ENCODE measurements at regions not wholly inside any gene's neighbourhood (a gene's known extent, or its start where the extent isn't known, plus 50 kb on each side); places are given as distances from the start of the nearest gene placed in this dataset.

DNA sequence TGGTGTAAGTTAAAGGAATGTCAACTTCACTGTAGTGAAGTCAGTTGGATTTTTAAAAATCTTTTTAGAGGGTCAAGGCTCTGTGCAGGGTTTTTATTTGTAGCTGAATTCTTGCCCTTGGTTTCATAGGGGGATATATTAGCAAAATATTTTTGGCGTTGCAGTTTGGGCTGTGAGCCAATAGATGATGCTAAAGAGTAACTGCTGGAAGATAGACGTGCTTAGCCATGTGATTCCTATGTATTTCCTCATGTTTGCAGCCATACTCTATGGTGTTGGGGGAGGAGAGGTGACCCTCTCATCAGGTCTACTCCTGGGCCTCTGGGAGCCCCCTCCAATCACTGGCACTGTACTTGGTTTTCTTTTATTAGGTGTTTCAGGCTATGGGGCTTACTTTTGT, 246.7 kb upstream of the ARHGAP24 start:
- TF ChIP-seq CTCF (IDR thresholded peaks at IDR 0.05) (no peak), POLR2A (IDR thresholded peaks at IDR 0.05) (no peak)

Measured in right lobe of liver (tissue), 4 donors.